ENCODE measurements at regions not wholly inside any gene's neighbourhood (a gene's known extent, or its start where the extent isn't known, plus 50 kb on each side); places are given as distances from the start of the nearest gene placed in this dataset.

DNA sequence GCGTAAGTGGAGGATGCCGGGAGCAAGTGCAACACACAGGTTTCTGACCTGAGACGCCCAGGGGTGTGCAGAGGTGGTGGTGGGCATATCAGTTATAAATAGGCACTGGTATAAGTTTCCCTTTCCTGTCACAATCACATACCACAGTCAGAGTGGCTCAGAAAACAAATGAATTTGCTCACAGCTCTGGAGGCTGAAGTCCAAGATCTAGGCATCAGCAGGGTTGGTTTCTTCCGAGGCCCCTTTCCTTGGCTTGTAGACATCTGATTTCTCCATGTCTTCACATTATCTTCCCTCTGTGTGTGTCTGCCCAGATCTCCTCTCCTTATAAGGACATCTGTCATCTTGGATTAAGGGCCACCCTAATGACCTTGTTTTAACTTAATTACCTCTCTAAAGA lies 250.5 kb upstream of the TNRC6C start:
- H3K4me1 ChIP-seq (ENCODE audit: insufficient read depth, low read length), result no peaks in the 10 kb centered on the region
- no peak overlapping the region for H3K4me3 ChIP-seq (ENCODE audit: low read depth in 1 of 2, low read length in 2 of 2)
- H3K9ac ChIP-seq (ENCODE audit: low read length), result no peak overlapping the region
- H3K36me3 ChIP-seq (ENCODE audit: insufficient read depth, low read length), result no peaks in the 10 kb centered on the region
- H3K27ac ChIP-seq (ENCODE audit: low read depth, low read length), result no peak overlapping the region
- peaks cover 4% of the 10 kb centered on the region for H3K9me3 ChIP-seq (ENCODE audit: low read length)
- no peaks in the 10 kb centered on the region for H3K27me3 ChIP-seq (ENCODE audit: control insufficient read depth in 1 of 2, insufficient read depth in 2 of 2, low read length in 2 of 2)

- Histone ChIP-seq H3K36me3 (ENCODE audit: insufficient read depth, low read length) (no peaks in the 10 kb centered on the region), H3K27me3 (ENCODE audit: control insufficient read depth in 1 of 2, insufficient read depth in 2 of 2, low read length in 2 of 2) (no peaks in the 10 kb centered on the region), H3K4me1 (ENCODE audit: insufficient read depth, low read length) (no peaks in the 10 kb centered on the region), H3K27ac (ENCODE audit: low read depth, low read length) (no peak overlapping the region), H3K4me3 (ENCODE audit: low read depth in 1 of 2, low read length in 2 of 2) (no peak overlapping the region), H3K9me3 (ENCODE audit: low read length) (peaks cover 4% of the 10 kb centered on the region), H3K9ac (ENCODE audit: low read length) (no peak overlapping the region)
Observed at GRCh38 chr17:77708936-77709335, 249.6 kb upstream of the TNRC6C start.

DNA sequence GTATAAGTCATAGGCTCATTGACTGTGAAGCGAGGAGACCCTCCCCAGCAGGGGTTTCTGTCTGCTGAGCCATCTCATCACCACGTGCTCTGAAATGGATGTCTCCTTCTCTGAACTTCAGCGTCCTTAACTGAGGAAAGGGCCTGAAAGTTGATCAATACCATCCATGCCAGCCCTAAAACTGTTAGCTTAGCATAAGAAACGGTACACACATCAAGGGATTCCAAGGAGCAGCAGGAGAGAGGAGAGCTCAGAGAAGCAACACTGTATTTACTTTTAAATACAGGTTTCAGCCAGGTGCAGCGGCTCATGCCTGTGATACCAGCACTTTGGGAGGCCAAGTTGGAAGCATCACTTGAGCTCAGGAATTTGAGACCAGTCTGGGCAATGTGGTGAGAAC lies 248.9 kb upstream of the TNRC6C start:
- H3K4me3 ChIP-seq (ENCODE audit: low read depth in 1 of 2, low read length in 2 of 2), result no peak overlapping the region
- no peaks in the 10 kb centered on the region for H3K27me3 ChIP-seq (ENCODE audit: control insufficient read depth in 1 of 2, insufficient read depth in 2 of 2, low read length in 2 of 2)
- H3K9ac ChIP-seq (ENCODE audit: low read length), result no peak overlapping the region
- no peak overlapping the region for H3K27ac ChIP-seq (ENCODE audit: low read depth, low read length)
- H3K36me3 ChIP-seq (ENCODE audit: insufficient read depth, low read length), result no peaks in the 10 kb centered on the region
- no peaks in the 10 kb centered on the region for H3K9me3 ChIP-seq (ENCODE audit: low read length)
- H3K4me1 ChIP-seq (ENCODE audit: insufficient read depth, low read length), result no peaks in the 10 kb centered on the region

- no peaks in the 10 kb centered on the region for H3K27me3 ChIP-seq (ENCODE audit: control insufficient read depth in 1 of 2, insufficient read depth in 2 of 2, low read length in 2 of 2)
- no peaks in the 10 kb centered on the region for H3K36me3 ChIP-seq (ENCODE audit: insufficient read depth, low read length)
- no peaks in the 10 kb centered on the region for H3K4me1 ChIP-seq (ENCODE audit: insufficient read depth, low read length)
- H3K9me3 ChIP-seq (ENCODE audit: low read length), result no peaks in the 10 kb centered on the region
- H3K4me3 ChIP-seq (ENCODE audit: low read depth in 1 of 2, low read length in 2 of 2), result no peak overlapping the region
- no peak overlapping the region for H3K27ac ChIP-seq (ENCODE audit: low read depth, low read length)
- H3K9ac ChIP-seq (ENCODE audit: low read length), result no peak overlapping the region
Observed at GRCh38 chr17:77712578-77712977, 245.9 kb upstream of the TNRC6C start.

DNA sequence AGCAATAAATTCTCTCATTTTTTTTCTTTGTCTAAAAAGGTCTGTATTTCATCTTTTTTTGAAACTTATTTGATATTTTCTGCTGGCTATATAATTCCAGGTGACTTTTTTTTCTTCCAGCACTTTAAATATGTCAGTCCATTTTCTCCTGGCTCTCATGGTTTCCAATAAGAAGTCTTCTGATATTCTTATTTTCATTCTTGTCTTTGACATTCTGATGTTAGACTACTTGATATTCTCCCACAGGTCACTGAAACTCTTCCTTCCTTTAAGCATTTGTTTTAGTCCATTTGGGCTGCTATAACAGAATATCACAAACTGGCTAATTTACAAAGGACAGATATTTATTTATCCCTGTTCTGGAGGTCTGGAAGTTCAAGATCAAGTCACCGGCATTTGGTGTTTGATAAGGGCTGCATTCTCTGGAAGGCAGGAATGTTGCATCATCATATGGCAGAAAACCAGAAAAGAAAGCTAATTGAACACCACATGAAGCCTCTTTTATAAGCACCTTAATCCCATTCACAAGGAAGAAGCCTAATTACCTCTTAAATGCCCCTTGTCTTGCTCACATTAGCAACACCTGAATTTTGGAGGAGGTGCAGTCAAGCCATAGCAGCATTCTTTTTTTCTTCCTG lies 242.1 kb upstream of the TNRC6C start:
- no peaks in the 10 kb centered on the region for H3K27me3 ChIP-seq (ENCODE audit: control insufficient read depth in 1 of 2, insufficient read depth in 2 of 2, low read length in 2 of 2)
- H3K36me3 ChIP-seq (ENCODE audit: insufficient read depth, low read length), result no peaks in the 10 kb centered on the region
- H3K9me3 ChIP-seq (ENCODE audit: low read length), result no peaks in the 10 kb centered on the region
- H3K9ac ChIP-seq (ENCODE audit: low read length), result no peak overlapping the region
- H3K4me3 ChIP-seq (ENCODE audit: low read depth in 1 of 2, low read length in 2 of 2), result no peak overlapping the region
- no peak overlapping the region for H3K27ac ChIP-seq (ENCODE audit: low read depth, low read length)
- H3K4me1 ChIP-seq (ENCODE audit: insufficient read depth, low read length), result no peaks in the 10 kb centered on the region

GRCh38 chr17:77717941-77718668 lies 240.4 kb upstream of the TNRC6C start:
- H3K4me3 ChIP-seq (ENCODE audit: low read depth in 1 of 2, low read length in 2 of 2), result no peak overlapping the region
- H3K36me3 ChIP-seq (ENCODE audit: insufficient read depth, low read length), result no peaks in the 10 kb centered on the region
- H3K27ac ChIP-seq (ENCODE audit: low read depth, low read length), result no peak overlapping the region
- no peaks in the 10 kb centered on the region for H3K27me3 ChIP-seq (ENCODE audit: control insufficient read depth in 1 of 2, insufficient read depth in 2 of 2, low read length in 2 of 2)
- H3K4me1 ChIP-seq (ENCODE audit: insufficient read depth, low read length), result no peaks in the 10 kb centered on the region
- no peak overlapping the region for H3K9ac ChIP-seq (ENCODE audit: low read length)
- H3K9me3 ChIP-seq (ENCODE audit: low read length), result no peaks in the 10 kb centered on the region

GRCh38 chr17:77718669-77718961 lies 239.9 kb upstream of the TNRC6C start:
- Histone ChIP-seq H3K27ac (ENCODE audit: low read depth, low read length) (no peak overlapping the region), H3K4me1 (ENCODE audit: insufficient read depth, low read length) (no peaks in the 10 kb centered on the region), H3K9ac (ENCODE audit: low read length) (no peak overlapping the region), H3K27me3 (ENCODE audit: control insufficient read depth in 1 of 2, insufficient read depth in 2 of 2, low read length in 2 of 2) (no peaks in the 10 kb centered on the region), H3K36me3 (ENCODE audit: insufficient read depth, low read length) (no peaks in the 10 kb centered on the region), H3K4me3 (ENCODE audit: low read depth in 1 of 2, low read length in 2 of 2) (no peak overlapping the region), H3K9me3 (ENCODE audit: low read length) (no peaks in the 10 kb centered on the region)

DNA sequence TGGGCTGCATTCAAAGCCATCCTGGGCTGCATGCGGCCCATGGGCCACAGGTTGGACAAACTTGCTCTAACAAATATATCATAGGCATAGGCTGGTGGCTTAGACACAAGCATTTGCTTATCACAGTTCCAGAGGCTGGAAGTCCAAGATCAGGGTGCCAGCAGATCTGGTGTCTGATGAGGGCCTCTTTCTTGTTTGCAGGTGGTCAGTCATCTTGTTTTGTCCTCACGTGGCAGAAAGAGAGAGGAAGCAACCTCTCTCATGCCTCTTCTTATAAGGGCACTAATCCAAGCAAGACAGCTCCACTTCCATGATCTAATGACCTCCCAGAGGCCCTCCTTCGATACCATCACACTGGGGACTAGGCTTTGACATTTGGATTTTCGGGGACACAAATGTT lies 238.7 kb upstream of the TNRC6C start:
- no peak overlapping the region for H3K4me3 ChIP-seq (ENCODE audit: low read depth in 1 of 2, low read length in 2 of 2)
- H3K36me3 ChIP-seq (ENCODE audit: insufficient read depth, low read length), result no peaks in the 10 kb centered on the region
- no peak overlapping the region for H3K27ac ChIP-seq (ENCODE audit: low read depth, low read length)
- no peaks in the 10 kb centered on the region for H3K9me3 ChIP-seq (ENCODE audit: low read length)
- no peaks in the 10 kb centered on the region for H3K4me1 ChIP-seq (ENCODE audit: insufficient read depth, low read length)
- H3K9ac ChIP-seq (ENCODE audit: low read length), result no peak overlapping the region
- no peaks in the 10 kb centered on the region for H3K27me3 ChIP-seq (ENCODE audit: control insufficient read depth in 1 of 2, insufficient read depth in 2 of 2, low read length in 2 of 2)

DNA sequence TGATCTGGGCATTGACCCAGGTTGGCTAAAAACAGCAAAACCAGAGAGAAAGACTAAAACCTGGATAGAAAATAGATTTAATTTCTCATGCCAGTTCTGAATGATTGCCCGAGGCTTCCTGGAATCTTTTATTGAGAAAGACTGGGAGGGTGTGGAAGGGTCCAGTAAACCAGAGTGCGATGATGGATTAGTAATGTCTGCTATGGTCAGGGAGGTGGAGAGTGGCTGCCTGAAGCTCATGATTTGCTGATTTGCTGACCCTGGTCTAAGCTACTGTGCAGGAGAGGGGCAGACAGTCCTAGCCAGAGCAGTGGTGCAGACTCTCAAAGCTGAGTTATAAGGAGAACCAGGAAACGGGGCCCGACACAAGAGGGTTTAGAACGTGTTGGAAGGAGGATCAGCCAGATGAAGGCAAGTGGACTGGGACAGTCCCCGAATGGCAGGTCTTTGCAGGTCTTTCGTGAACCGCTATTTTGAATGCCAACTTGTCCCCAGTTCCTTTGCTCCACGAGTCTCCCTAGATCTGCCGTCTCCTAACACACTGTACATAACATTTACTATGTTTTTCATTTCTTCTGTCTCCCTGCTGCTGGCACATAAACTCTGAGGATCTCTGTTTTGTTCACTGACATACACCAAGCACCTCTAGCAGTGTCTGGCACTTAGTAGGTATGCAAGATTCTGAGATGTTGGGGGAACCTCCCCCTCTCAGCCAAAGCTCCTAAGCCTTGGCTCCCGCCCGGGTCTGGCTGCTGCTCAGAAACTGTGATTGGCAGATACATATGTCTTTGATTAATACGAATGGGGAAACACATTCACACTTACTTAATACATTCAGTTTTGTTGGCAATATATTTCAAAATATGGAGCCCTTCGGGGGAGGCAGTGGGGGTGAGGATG lies 237.3 kb upstream of the TNRC6C start:
- no peaks in the 10 kb centered on the region for H3K4me1 ChIP-seq (ENCODE audit: insufficient read depth, low read length)
- no peaks in the 10 kb centered on the region for H3K9me3 ChIP-seq (ENCODE audit: low read length)
- H3K27ac ChIP-seq (ENCODE audit: low read depth, low read length), result no peak overlapping the region
- H3K36me3 ChIP-seq (ENCODE audit: insufficient read depth, low read length), result no peaks in the 10 kb centered on the region
- no peaks in the 10 kb centered on the region for H3K27me3 ChIP-seq (ENCODE audit: control insufficient read depth in 1 of 2, insufficient read depth in 2 of 2, low read length in 2 of 2)
- H3K4me3 ChIP-seq (ENCODE audit: low read depth in 1 of 2, low read length in 2 of 2), result no peak overlapping the region
- H3K9ac ChIP-seq (ENCODE audit: low read length), result no peak overlapping the region

- H3K27me3 ChIP-seq (ENCODE audit: control insufficient read depth in 1 of 2, insufficient read depth in 2 of 2, low read length in 2 of 2), result no peaks in the 10 kb centered on the region
- no peaks in the 10 kb centered on the region for H3K4me1 ChIP-seq (ENCODE audit: insufficient read depth, low read length)
- H3K27ac ChIP-seq (ENCODE audit: low read depth, low read length), result no peak overlapping the region
Observed at GRCh38 chr17:77721846-77722160, 236.7 kb upstream of the TNRC6C start.

GRCh38 chr17:77722366-77722765 lies 236.1 kb upstream of the TNRC6C start:
- no peaks in the 10 kb centered on the region for H3K36me3 ChIP-seq (ENCODE audit: insufficient read depth, low read length)

More at GRCh38 chr17:77721846-77722160, 236.7 kb upstream of the TNRC6C start:
- H3K9ac ChIP-seq (ENCODE audit: low read length), result no peak overlapping the region
- H3K36me3 ChIP-seq (ENCODE audit: insufficient read depth, low read length), result no peaks in the 10 kb centered on the region
- H3K9me3 ChIP-seq (ENCODE audit: low read length), result no peaks in the 10 kb centered on the region
- no peak overlapping the region for H3K4me3 ChIP-seq (ENCODE audit: low read depth in 1 of 2, low read length in 2 of 2)

More at GRCh38 chr17:77722366-77722765, 236.1 kb upstream of the TNRC6C start:
- Histone ChIP-seq H3K27ac (ENCODE audit: low read depth, low read length) (no peak overlapping the region), H3K9ac (ENCODE audit: low read length) (no peak overlapping the region), H3K4me3 (ENCODE audit: low read depth in 1 of 2, low read length in 2 of 2) (no peak overlapping the region), H3K27me3 (ENCODE audit: control insufficient read depth in 1 of 2, insufficient read depth in 2 of 2, low read length in 2 of 2) (no peaks in the 10 kb centered on the region), H3K4me1 (ENCODE audit: insufficient read depth, low read length) (peaks cover 2% of the 10 kb centered on the region), H3K9me3 (ENCODE audit: low read length) (no peaks in the 10 kb centered on the region)

All from muscle layer of colon (tissue), 2 donors.